ENCODE measurements at regions not wholly inside any gene's neighbourhood (a gene's known extent, or its start where the extent isn't known, plus 50 kb on each side); places are given as distances from the start of the nearest gene placed in this dataset.

DNA sequence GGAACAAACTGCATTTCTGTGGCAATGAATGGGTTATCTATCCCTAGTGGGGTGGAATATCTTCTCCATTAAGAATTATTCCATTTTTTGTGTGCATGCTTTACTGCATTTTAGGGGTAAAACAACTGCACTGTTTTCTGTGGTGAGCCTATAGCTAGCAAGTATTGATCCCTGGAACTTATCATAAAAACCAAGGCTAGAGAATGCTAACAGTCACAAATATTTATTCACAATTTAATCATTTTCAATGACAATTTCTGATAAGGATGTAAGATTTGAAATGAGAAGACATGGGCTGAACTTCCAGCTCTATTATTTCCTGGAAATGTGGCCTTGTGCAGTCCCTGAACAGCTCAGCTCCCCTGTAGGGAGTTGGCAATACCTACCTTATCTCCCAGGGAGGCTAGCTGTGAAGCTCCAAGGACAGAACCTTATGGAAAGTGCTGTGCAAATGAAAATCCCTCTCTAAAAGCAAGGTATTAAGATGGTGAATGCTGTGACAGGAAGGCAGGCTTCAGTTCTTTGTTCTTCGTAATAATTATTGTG, 51.5 kb upstream of the FAM216B start:
- H3K4me3 ChIP-seq (ENCODE audit: control insufficient read depth in 2 of 3, extremely low read depth in 1 of 3, insufficient read depth in 2 of 3, low read depth in 1 of 3, low read length in 3 of 3) = no peak overlapping the region
- H3K27me3 ChIP-seq (ENCODE audit: control insufficient read depth, extremely low read depth, insufficient read depth, low read length) = no peaks in the 10 kb centered on the region
- no peak overlapping the region for H2AFZ ChIP-seq (ENCODE audit: control insufficient read depth, low read length)
- H3K9me3 ChIP-seq (ENCODE audit: control insufficient read depth, low read depth, low read length) = no peaks in the 10 kb centered on the region
- DNase-seq (ENCODE audit: low read depth, low spot score) (no peak), FAIRE-seq (no peak)
- TF ChIP-seq, protein P1, sequence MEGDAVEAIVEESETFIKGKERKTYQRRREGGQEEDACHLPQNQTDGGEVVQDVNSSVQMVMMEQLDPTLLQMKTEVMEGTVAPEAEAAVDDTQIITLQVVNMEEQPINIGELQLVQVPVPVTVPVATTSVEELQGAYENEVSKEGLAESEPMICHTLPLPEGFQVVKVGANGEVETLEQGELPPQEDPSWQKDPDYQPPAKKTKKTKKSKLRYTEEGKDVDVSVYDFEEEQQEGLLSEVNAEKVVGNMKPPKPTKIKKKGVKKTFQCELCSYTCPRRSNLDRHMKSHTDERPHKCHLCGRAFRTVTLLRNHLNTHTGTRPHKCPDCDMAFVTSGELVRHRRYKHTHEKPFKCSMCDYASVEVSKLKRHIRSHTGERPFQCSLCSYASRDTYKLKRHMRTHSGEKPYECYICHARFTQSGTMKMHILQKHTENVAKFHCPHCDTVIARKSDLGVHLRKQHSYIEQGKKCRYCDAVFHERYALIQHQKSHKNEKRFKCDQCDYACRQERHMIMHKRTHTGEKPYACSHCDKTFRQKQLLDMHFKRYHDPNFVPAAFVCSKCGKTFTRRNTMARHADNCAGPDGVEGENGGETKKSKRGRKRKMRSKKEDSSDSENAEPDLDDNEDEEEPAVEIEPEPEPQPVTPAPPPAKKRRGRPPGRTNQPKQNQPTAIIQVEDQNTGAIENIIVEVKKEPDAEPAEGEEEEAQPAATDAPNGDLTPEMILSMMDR (optimal IDR thresholded peaks at IDR 0.05 in 1 of 3, IDR thresholded peaks at IDR 0.05 in 1 of 3, conservative IDR thresholded peaks at IDR 0.05 in 1 of 3; ENCODE audit: extremely low read depth in 1 of 3, insufficient read depth in 2 of 3, low read length in 3 of 3) = no peak
- no peak for TF ChIP-seq EZH2 (IDR thresholded peaks at IDR 0.05; ENCODE audit: low read length)
- H3K4me1 ChIP-seq (ENCODE audit: control insufficient read depth, extremely low read depth, insufficient read depth, low read length) = peaks cover 6% of the 10 kb centered on the region
- no peaks in the 10 kb centered on the region for H3K36me3 ChIP-seq (ENCODE audit: control insufficient read depth in 2 of 2, extremely low read depth in 1 of 2, insufficient read depth in 2 of 2, low read length in 2 of 2)
- H3K79me2 ChIP-seq (ENCODE audit: control insufficient read depth, insufficient read depth, low read length) = no peaks in the 10 kb centered on the region
- H3K4me2 ChIP-seq (ENCODE audit: control insufficient read depth, extremely low read depth, insufficient read depth, low read depth, low read length) = no peak overlapping the region
- H3K27ac ChIP-seq (ENCODE audit: control insufficient read depth, insufficient read depth, low read length) = no peak overlapping the region
- dilution Hi-C loops (cut with MboI; ENCODE audit: extremely low pct_ligation_motif_present, low sequenced_read_pairs) = no loop called here
- no peak overlapping the region for H3K9ac ChIP-seq (ENCODE audit: control insufficient read depth, extremely low read depth, insufficient read depth, low read length)
- no peaks in the 10 kb centered on the region for H4K20me1 ChIP-seq (ENCODE audit: control insufficient read depth, extremely low read depth, insufficient read depth, low read length)
- H3K9me1 ChIP-seq (ENCODE audit: control insufficient read depth, extremely low read depth, insufficient read depth, low read length) = no peaks in the 10 kb centered on the region
